HG03095 (cell line): ENCODE measurements at regions not wholly inside any gene's neighbourhood (a gene's known extent, or its start where the extent isn't known, plus 50 kb on each side); places are given as distances from the start of the nearest gene placed in this dataset.

Source experiments
- ATAC-seq: cut with Tn5 transposase; IDR thresholded peaks from one replicate; pipeline ENCODE4 v1.9.1; 2021; ENCODE audit warnings: moderate library complexity; ENCODE audit not compliant: unreplicated experiment

GRCh38 chr1:90782046-90782445 lies 64.9 kb upstream of the BARHL2 start:
- no peak for ATAC-seq

DNA sequence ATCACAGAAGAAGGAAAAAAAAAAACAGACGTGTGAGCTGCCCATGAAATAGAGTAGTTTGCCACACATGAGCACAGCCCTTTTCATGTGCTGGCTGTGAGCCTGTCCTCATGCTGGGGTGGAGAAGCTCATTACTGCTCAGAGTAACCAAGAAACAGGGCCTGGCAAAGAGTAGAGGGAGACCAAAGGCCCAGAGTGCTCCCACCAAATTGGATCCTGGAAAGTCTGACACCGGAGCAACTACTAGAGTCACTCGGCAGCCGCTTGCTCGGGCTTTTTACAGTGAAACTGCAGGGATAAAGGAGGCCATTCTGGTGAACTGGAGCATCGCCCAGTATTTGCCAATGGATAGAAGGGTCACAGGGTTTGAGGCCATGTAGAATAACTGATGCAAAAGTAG lies 64.4 kb upstream of the BARHL2 start:
- ATAC-seq: no peak

- no peak for ATAC-seq
Measured at GRCh38 chr1:90780981-90781380, 63.9 kb upstream of the BARHL2 start.

- ATAC-seq: no peak
Measured at GRCh38 chr1:90779573-90779972, 62.5 kb upstream of the BARHL2 start.

GRCh38 chr1:90778486-90778885 lies 61.4 kb upstream of the BARHL2 start:
- ATAC-seq: no peak

DNA sequence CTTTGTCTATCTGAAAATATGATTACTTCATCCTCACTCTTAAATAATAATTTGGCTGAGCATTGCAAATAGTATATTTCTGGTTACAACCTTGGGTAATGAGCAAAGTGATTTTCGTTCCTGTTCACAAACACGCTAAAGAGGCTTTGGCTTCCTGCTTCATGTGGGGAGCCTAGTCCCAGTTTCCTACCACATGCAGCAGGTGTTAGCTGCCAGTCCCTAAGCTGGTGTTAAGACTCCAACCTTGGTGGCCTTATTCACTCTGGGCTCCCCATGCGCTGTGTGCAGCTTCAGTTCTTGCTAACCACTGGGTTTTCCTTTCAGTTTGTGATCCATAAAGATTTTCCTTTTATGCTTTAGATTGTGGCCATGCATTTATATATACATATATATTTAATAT lies 56.7 kb upstream of the BARHL2 start:
- ATAC-seq: no peak

DNA sequence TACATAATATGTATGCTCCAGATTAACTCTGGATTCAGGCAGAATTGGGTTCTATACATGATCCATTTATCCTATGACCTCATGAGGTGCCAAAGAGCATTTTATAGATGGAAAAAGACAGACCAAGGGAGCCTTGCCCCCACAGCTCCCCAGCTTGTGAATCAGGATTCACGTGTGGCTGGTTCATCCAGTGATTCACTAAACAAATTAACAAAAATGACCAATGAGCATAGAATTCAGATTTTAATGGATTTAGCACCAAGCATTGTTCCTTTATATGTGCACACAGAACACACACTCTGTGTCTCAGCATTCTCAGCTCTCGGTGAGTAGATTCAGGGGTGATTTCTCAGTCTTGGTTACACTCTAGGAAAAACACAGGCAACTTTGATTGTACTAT lies 51.7 kb upstream of the BARHL2 start:
- no peak for ATAC-seq

DNA sequence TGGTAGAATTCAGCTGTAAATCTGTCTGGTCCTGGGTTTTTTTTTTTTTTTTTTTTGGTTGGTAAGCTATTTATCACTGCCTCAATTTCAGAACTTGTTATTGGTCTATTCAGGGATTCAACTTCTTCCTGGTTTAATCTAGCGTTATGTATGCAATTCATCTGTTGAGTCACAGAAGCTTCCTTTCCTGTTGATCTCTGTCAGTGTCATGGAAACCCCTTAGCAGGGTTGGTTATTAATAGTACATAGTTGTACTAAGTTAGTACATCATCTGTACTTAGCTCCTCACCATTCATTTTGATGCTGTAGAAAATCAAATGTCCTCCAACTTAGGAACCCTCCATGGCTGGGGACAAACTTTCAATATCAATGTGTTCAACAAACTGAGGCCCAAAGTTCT lies 51.0 kb upstream of the BARHL2 start:
- no peak for ATAC-seq
